ENCODE measurements at regions not wholly inside any gene's neighbourhood (a gene's known extent, or its start where the extent isn't known, plus 50 kb on each side); places are given as distances from the start of the nearest gene placed in this dataset.

DNA sequence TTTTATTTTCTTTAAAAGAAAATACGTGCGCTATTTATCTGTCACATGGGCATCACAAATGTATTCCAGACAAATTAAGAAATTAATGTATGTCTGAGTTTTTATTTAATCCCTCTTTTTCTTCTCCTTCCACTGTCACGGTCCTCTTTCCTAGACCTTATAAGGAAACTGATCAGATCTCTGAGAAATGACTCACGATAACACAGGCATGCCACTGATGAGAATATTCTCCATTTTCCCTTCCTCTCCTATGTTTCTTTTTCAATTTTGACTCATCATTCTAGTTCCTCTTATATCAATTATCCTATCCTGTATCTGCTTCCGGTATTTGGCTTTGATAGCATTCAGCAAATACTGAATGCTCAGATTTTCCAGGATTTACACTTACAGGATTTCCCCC is 121.8 kb downstream of the DSC3 start:
- TF ChIP-seq GATA2 (IDR thresholded peaks at IDR 0.05; ENCODE audit: low read depth, low read length), result no peak
- TF ChIP-seq GATA3 (IDR thresholded peaks at IDR 0.05; ENCODE audit: low read depth, low read length), result no peak

Measured in SH-SY5Y (cell line).